H1 (cell line): ENCODE measurements at regions not wholly inside any gene's neighbourhood (a gene's known extent, or its start where the extent isn't known, plus 50 kb on each side); places are given as distances from the start of the nearest gene placed in this dataset.
A peak's percentile ranks its signal among the peaks of the same experiment; 100 is the strongest.

Experiments
- CTCF ChIA-PET: fragments of 300-600 bp; sonication (Branson Sonifier 250); formaldehyde crosslinking; loops from one replicate; lab custom pipeline; 2021; ENCODE audit not compliant: partially characterized antibody; lab: Charles Lee
- POLR2A ChIA-PET: fragments of 300-600 bp; sonication (Branson Sonifier 250); formaldehyde crosslinking; loops from one replicate; lab custom pipeline; 2021; ENCODE audit warnings: inconsistent platforms; ENCODE audit not compliant: partially characterized antibody; lab: Charles Lee
- DNase-seq, 2 experiments: peaks; one replicate each; pipeline versions ENCODE4 v3.0.0 to v3.0.0-alpha.2; 2010 to 2022; ENCODE audit warnings: low spot score in 2 of 2, low read depth in 1 of 2, mixed read lengths in 1 of 2
- FAIRE-seq: peaks from 2 replicates; lab custom pipeline; 2011; peaks lifted over from hg19 to GRCh38; lab: Jason Lieb, UNC
- H2AFZ ChIP-seq: 2 replicates; pipeline ENCODE4 v1.8.1; 2012; ENCODE audit warnings: low read length, inconsistent platforms
- H2AK5ac ChIP-seq: 2 replicates; pipeline ENCODE4 v1.6.1; 2013; ENCODE audit warnings: low read depth, low read length
- H2BK120ac ChIP-seq: replicated peaks from 2 replicates; pipeline ENCODE3; 2013; ENCODE audit warnings: low read depth, low read length, inconsistent platforms
- H2BK12ac ChIP-seq: 2 replicates; pipeline ENCODE4 v1.6.1; 2013; ENCODE audit warnings: low read depth, low read length
- H2BK15ac ChIP-seq: 2 replicates; pipeline ENCODE4 v1.6.1; 2013; ENCODE audit warnings: low read length
- H2BK20ac ChIP-seq: 2 replicates; pipeline ENCODE4 v1.6.1; 2013; ENCODE audit warnings: low read length
- H2BK5ac ChIP-seq: 2 replicates; pipeline ENCODE4 v1.6.1; 2013; ENCODE audit warnings: low read depth, low read length
- H3K14ac ChIP-seq: 2 replicates; pipeline ENCODE4 v1.6.1; 2013; ENCODE audit warnings: inconsistent platforms; ENCODE audit not compliant: insufficient read length
- H3K18ac ChIP-seq: 2 replicates; pipeline ENCODE4 v1.6.1; 2013; ENCODE audit warnings: low read length; ENCODE audit errors: extremely low read depth
- H3K23ac ChIP-seq: 2 replicates; pipeline ENCODE4 v1.6.1; 2013; ENCODE audit warnings: inconsistent platforms; ENCODE audit not compliant: insufficient read length
- H3K23me2 ChIP-seq: 2 replicates; pipeline ENCODE4 v1.6.1; 2013; ENCODE audit warnings: low read depth, low read length
- H3K27ac ChIP-seq: 2 replicates; pipeline ENCODE4 v1.6.1; 2011; ENCODE audit warnings: low read depth, low read length, inconsistent platforms
- H3K27me3 ChIP-seq, 4 experiments: replicated peaks in 1 of 4; 1 replicate in 1 of 4; 2 replicates in 3 of 4; pipeline versions ENCODE4 v1.6.1 to v1.8.1; 2011 to 2013; ENCODE audit warnings: low read length in 3 of 4, mild to moderate bottlenecking in 3 of 4, inconsistent platforms in 2 of 4, mixed read lengths in 2 of 4, moderate library complexity in 1 of 4; ENCODE audit not compliant: control insufficient read depth in 3 of 4, insufficient read depth in 3 of 4; ENCODE audit errors: extremely low read depth in 1 of 4
- H3K36me3 ChIP-seq, 4 experiments: 2 replicates each; pipeline versions ENCODE4 v1.6.1 to v1.8.1; 2011 to 2013; ENCODE audit warnings: mild to moderate bottlenecking in 4 of 4, low read length in 3 of 4, moderate library complexity in 2 of 4, control low read depth in 1 of 4, inconsistent platforms in 1 of 4; ENCODE audit not compliant: insufficient read depth in 4 of 4, control insufficient read depth in 2 of 4
- H3K4ac ChIP-seq: replicated peaks from 2 replicates; pipeline ENCODE3; 2013; ENCODE audit warnings: low read length, low read depth, mixed read lengths, inconsistent platforms; ENCODE audit not compliant: insufficient read length
- H3K4me1 ChIP-seq, 4 experiments: replicated peaks in 1 of 4; 1 replicate in 1 of 4; 2 replicates in 3 of 4; pipeline versions ENCODE4 v1.6.1 to v1.8.1; 2011 to 2013; ENCODE audit warnings: low read length in 3 of 4, inconsistent platforms in 2 of 4, mixed read lengths in 1 of 4; ENCODE audit not compliant: insufficient read depth in 4 of 4, control insufficient read depth in 3 of 4
- H3K4me2 ChIP-seq, 2 experiments: 2 replicates each; pipeline versions ENCODE4 v1.6.1 to v1.8.1; 2011 to 2013; ENCODE audit warnings: low read depth in 2 of 2, low read length in 2 of 2, control low read depth in 1 of 2, inconsistent platforms in 1 of 2, mild to moderate bottlenecking in 1 of 2; ENCODE audit not compliant: insufficient read depth in 1 of 2
- H3K4me3 ChIP-seq, 4 experiments: fragments of 200-600, 300-600 bp in 1 of 4; sonication (generic), shearing (Covaris generic), sonication (Bioruptor Twin) in 1 of 4; 2 replicates each; pipeline versions ENCODE4 v1.5.1 to v1.8.1; 2011 to 2016; ENCODE audit warnings: low read length in 4 of 4, low read depth in 3 of 4, control low read depth in 2 of 4, inconsistent platforms in 2 of 4, mild to moderate bottlenecking in 2 of 4, mixed read lengths in 1 of 4, moderate library complexity in 1 of 4; ENCODE audit not compliant: insufficient read depth in 2 of 4; ENCODE audit errors: extremely low read depth in 1 of 4
- H3K56ac ChIP-seq: replicated peaks from 2 replicates; pipeline ENCODE3; 2013; ENCODE audit warnings: low read depth, mild to moderate bottlenecking, mixed read lengths, low read length, inconsistent platforms; ENCODE audit not compliant: insufficient read length
- H3K79me1 ChIP-seq: 2 replicates; pipeline ENCODE4 v1.6.1; 2013; ENCODE audit warnings: low read depth, low read length, control low read depth
- H3K79me2 ChIP-seq, 2 experiments: 2 replicates each; pipeline versions ENCODE4 v1.6.1 to v1.8.1; 2012 to 2013; ENCODE audit warnings: low read length in 2 of 2, mild to moderate bottlenecking in 2 of 2, inconsistent platforms in 1 of 2; ENCODE audit not compliant: insufficient read depth in 2 of 2, control insufficient read depth in 1 of 2
- H3K9ac ChIP-seq, 4 experiments: replicated peaks in 1 of 4; 1 replicate in 1 of 4; 2 replicates in 3 of 4; pipeline versions ENCODE4 v1.6.1 to v1.8.1; 2011 to 2013; ENCODE audit warnings: low read depth in 3 of 4, low read length in 3 of 4, control low read depth in 2 of 4, mild to moderate bottlenecking in 2 of 4, moderate library complexity in 2 of 4, inconsistent platforms in 1 of 4; ENCODE audit errors: extremely low read depth in 1 of 4
- H3K9me3 ChIP-seq, 2 experiments: 2 replicates each; pipeline versions ENCODE4 v1.6.1 to v1.8.1; 2012 to 2013; ENCODE audit warnings: mild to moderate bottlenecking in 2 of 2, moderate library complexity in 2 of 2, control low read depth in 1 of 2, inconsistent platforms in 1 of 2, low read depth in 1 of 2, low read length in 1 of 2, mixed read lengths in 1 of 2; ENCODE audit not compliant: insufficient read depth in 2 of 2
- H4K20me1 ChIP-seq, 2 experiments: replicated peaks in 1 of 2; 2 replicates each; pipeline versions ENCODE3 to v1.8.1; 2011 to 2013; ENCODE audit warnings: inconsistent platforms in 2 of 2, low read length in 2 of 2, mild to moderate bottlenecking in 1 of 2; ENCODE audit not compliant: insufficient read depth in 2 of 2, control insufficient read depth in 1 of 2
- H4K5ac ChIP-seq: 2 replicates; pipeline ENCODE4 v1.6.1; 2013; ENCODE audit warnings: low read length, low read depth, mixed read lengths, inconsistent platforms; ENCODE audit not compliant: insufficient read length
- H4K8ac ChIP-seq: 2 replicates; pipeline ENCODE4 v1.8.0; 2013; ENCODE audit warnings: mild to moderate bottlenecking, moderate library complexity, low read length, inconsistent platforms; ENCODE audit not compliant: insufficient read depth; ENCODE audit errors: extremely low read depth
- H4K91ac ChIP-seq: replicated peaks from 2 replicates; pipeline ENCODE3; 2013; ENCODE audit warnings: low read length, mixed read lengths, inconsistent platforms; ENCODE audit not compliant: insufficient read length
- BCL11A ChIP-seq, 2 experiments: IDR thresholded peaks; one replicate each; pipeline ENCODE4 v1.6.1; 2011; ENCODE audit warnings: low read depth in 2 of 2, low read length in 2 of 2, mild to moderate bottlenecking in 2 of 2
- CHD1 ChIP-seq: IDR thresholded peaks from 2 replicates; pipeline ENCODE4 v1.6.1; 2012; ENCODE audit warnings: low read depth, low read length, improper control_type of control experiment
- FOSL1 ChIP-seq: IDR thresholded peaks from 2 replicates; pipeline ENCODE4 v1.6.1; 2011; ENCODE audit warnings: mild to moderate bottlenecking, low read depth, low read length, moderate library complexity; ENCODE audit not compliant: insufficient read depth
- GABPA ChIP-seq: IDR thresholded peaks from 2 replicates; pipeline ENCODE4 v1.6.1; 2011; ENCODE audit warnings: mild to moderate bottlenecking, low read length, moderate library complexity, borderline replicate concordance; ENCODE audit not compliant: insufficient read depth
- JUND ChIP-seq: IDR thresholded peaks from 2 replicates; pipeline ENCODE4 v1.6.1; 2011; ENCODE audit warnings: mild to moderate bottlenecking, improper control_type of control experiment, low read length
- TAF1 ChIP-seq: IDR thresholded peaks from 2 replicates; pipeline ENCODE4 v1.6.1; 2011; ENCODE audit warnings: mild to moderate bottlenecking, low read depth, low read length
- WGBS, 2 experiments: shearing (Covaris generic) in 1 of 2; methylation state at CpG; one replicate each; pipeline versions ENCODE4 v1.1.6 to v1.1.7; 2013 to 2015; ENCODE audit warnings: low lambda C conversion rate in 2 of 2, mixed read lengths in 2 of 2, inconsistent platforms in 1 of 2, low coverage in 1 of 2, missing lambda C conversion rate in 1 of 2; ENCODE audit not compliant: insufficient replicate concordance in 2 of 2, insufficient coverage in 1 of 2, insufficient read length in 1 of 2; ENCODE audit errors: extremely low coverage in 1 of 2, missing lambda C conversion rate in 1 of 2; 5-methylcytosine and 5-hydroxymethylcytosine counted together

GRCh38 chr10:11687779-11688447 lies 54.3 kb upstream of the ECHDC3 start:
- TF ChIP-seq FOSL1 (no peak), BCL11A (IDR thresholded peaks at IDR 0.05; ENCODE audit: low read depth in 2 of 2, low read length in 2 of 2) (no peak), TAF1 (no peak), CHD1 (no peak), GABPA (no peak), JUND (no peak)
- Histone ChIP-seq H3K56ac (no peak overlapping the region), H3K79me1 (no peaks in the 10 kb centered on the region), H2BK15ac (no peak overlapping the region), H2BK120ac (no peak overlapping the region), H3K18ac (no peak overlapping the region), H3K4me1 (peaks cover 0 to 11% (median 3%) of the 10 kb centered on the region in 4 experiments; a peak in 3 of 7 replicates), H3K9ac (no peak overlapping the region; a peak in 1 of 7 replicates), H2AFZ (no peak overlapping the region), H3K23ac (no peak overlapping the region), H3K79me2 (no peaks in the 10 kb centered on the region), H2BK5ac (no peak overlapping the region), H4K8ac (peak overlapping the region; percentile 57; the same call in 1 of the 2 replicates), H2BK12ac (no peak overlapping the region), H4K5ac (no peak overlapping the region), H3K27me3 (no peaks in the 10 kb centered on the region), H3K4me2 (no peak overlapping the region), H3K27ac (no peak overlapping the region), H3K23me2 (no peaks in the 10 kb centered on the region), H3K4me3 (no peak overlapping the region), H3K14ac (no peak overlapping the region), H3K4ac (no peak overlapping the region), H4K91ac (no peak overlapping the region), H3K9me3 (no peaks in the 10 kb centered on the region), H2AK5ac (no peak overlapping the region), H4K20me1 (no peaks in the 10 kb centered on the region), H2BK20ac (no peak overlapping the region), H3K36me3 (no peaks in the 10 kb centered on the region)
- no peak for DNase-seq
- ChIA-PET POLR2A (no interaction called here), CTCF (interaction anchor here (0.9 kb wide), 1 partner anchor 70 kb away, joined by 3 read pairs; no protein-coding TSS in a partner anchor)
- no peak for FAIRE-seq
- WGBS, 2 experiments, result 93% methylated on average over 8 of the region's 8 CpGs; no CpG with 5 or more reads in 1 of the 2 experiments
